K562 (cell line): ENCODE measurements at regions not wholly inside any gene's neighbourhood (a gene's known extent, or its start where the extent isn't known, plus 50 kb on each side); places are given as distances from the start of the nearest gene placed in this dataset.

Source experiments
- ATAC-seq: fragments of 200-7000 bp; cut with Tn5 transposase; 3 replicates; pipeline ENCODE4 v1.9.1; 2020; ENCODE audit warnings: moderate library complexity
- BruUV-seq: library from RNA; stranded (reverse); fragments of 400-500 nt; replicated peaks from 2 replicates; lab custom pipeline; 2021; lab: Mats Ljungman, UMichigan
- CTCF ChIA-PET: fragments of 300-600 bp; formaldehyde crosslinking; extraction: SDS; loops from one replicate; lab custom pipeline; 2021; ENCODE audit warnings: low intra/inter-chr PET ratio; lab: Yijun Ruan, JAX
- POLR2A ChIA-PET: fragments of 300-600, 350-650 bp; sonication (Branson Sonifier 250); formaldehyde crosslinking; extraction: SDS; loops from one replicate; lab custom pipeline; 2021; ENCODE audit warnings: antibody characterized with exemption, inconsistent platforms; lab: Yijun Ruan, JAX
- DNase-seq, 4 experiments: peaks; one replicate each; pipeline versions ENCODE4 v3.0.0 to v3.0.0-alpha.2; 2011 to 2018; ENCODE audit warnings: low spot score in 3 of 4, mixed read lengths in 3 of 4; ENCODE audit errors: extremely low read depth in 1 of 4
- FAIRE-seq: peaks from 2 replicates; lab custom pipeline; 2011; peaks lifted over from hg19 to GRCh38; lab: Jason Lieb, UNC
- H2AFZ ChIP-seq: 2 replicates; pipeline ENCODE4 v1.6.0; 2011; ENCODE audit warnings: low read depth, low read length, control low read depth, inconsistent platforms
- H3K27ac ChIP-seq: fragments of 200-600 bp; 3 replicates; pipeline ENCODE4 v1.8.0; 2011; ENCODE audit warnings: low read depth, mild to moderate bottlenecking, control low read depth, inconsistent platforms, low read length, moderate library complexity, mixed read lengths; ENCODE audit errors: extremely low read depth
- H3K27me3 ChIP-seq, 2 experiments: fragments of 300-600 bp in 1 of 2; 2 replicates in 1 of 2; 3 replicates in 1 of 2; pipeline versions ENCODE4 v1.6.0 to v1.8.0; 2011; ENCODE audit warnings: inconsistent platforms in 2 of 2, low read length in 2 of 2, mild to moderate bottlenecking in 1 of 2, mixed read lengths in 1 of 2, moderate library complexity in 1 of 2; ENCODE audit not compliant: control insufficient read depth in 2 of 2, insufficient read depth in 2 of 2
- H3K36me3 ChIP-seq: fragments of 300-600 bp; 3 replicates; pipeline ENCODE4 v1.8.0; 2011; ENCODE audit warnings: mild to moderate bottlenecking, low read length, inconsistent platforms; ENCODE audit not compliant: control insufficient read depth, insufficient read depth
- H3K4me1 ChIP-seq, 2 experiments: fragments of 200-600 bp in 1 of 2; replicated peaks in 1 of 2; 2 replicates in 1 of 2; 3 replicates in 1 of 2; pipeline versions ENCODE4 v1.5.1 to v1.8.0; 2011; ENCODE audit warnings: inconsistent platforms in 2 of 2, low read length in 2 of 2, mild to moderate bottlenecking in 1 of 2, mixed read lengths in 1 of 2, moderate library complexity in 1 of 2; ENCODE audit not compliant: control insufficient read depth in 2 of 2, insufficient read depth in 2 of 2
- H3K4me2 ChIP-seq: 2 replicates; pipeline ENCODE4 v1.6.1; 2011; ENCODE audit warnings: low read length, control low read depth, inconsistent platforms, mixed read lengths; ENCODE audit not compliant: insufficient read depth
- H3K4me3 ChIP-seq: fragments of 200-600 bp; sonication (generic), shearing (Covaris generic); 2 replicates; pipeline ENCODE4 v1.5.1; 2016; ENCODE audit warnings: control low read depth, inconsistent platforms
- H3K79me2 ChIP-seq: fragments of 200-600 bp; 3 replicates; pipeline ENCODE4 v1.8.0; 2011; ENCODE audit warnings: low read length, inconsistent platforms; ENCODE audit not compliant: control insufficient read depth, insufficient read depth
- H3K9ac ChIP-seq, 2 experiments: 2 replicates each; pipeline versions ENCODE4 v1.6.0 to v1.6.1; 2011; ENCODE audit warnings: low read depth in 2 of 2, low read length in 2 of 2, control low read depth in 1 of 2, inconsistent platforms in 1 of 2, mild to moderate bottlenecking in 1 of 2, mixed read lengths in 1 of 2; ENCODE audit not compliant: insufficient read depth in 1 of 2
- H3K9me1 ChIP-seq: one replicate; pipeline ENCODE4 v1.6.0; 2011; ENCODE audit warnings: inconsistent platforms, mild to moderate bottlenecking, low read length, moderate library complexity; ENCODE audit not compliant: control insufficient read depth, insufficient read depth
- H3K9me3 ChIP-seq: replicated peaks from 2 replicates; pipeline ENCODE4 v1.5.1; 2011; ENCODE audit warnings: low read depth, low read length, inconsistent platforms; ENCODE audit not compliant: control insufficient read depth, insufficient read depth
- H4K20me1 ChIP-seq: replicated peaks from 2 replicates; pipeline ENCODE4 v1.6.1; 2011; ENCODE audit warnings: low read length, inconsistent platforms, mixed read lengths; ENCODE audit not compliant: control insufficient read depth, insufficient read depth
- CBFB ChIP-seq: sonication (generic); formaldehyde crosslinking; IDR thresholded peaks from 2 replicates; pipeline ENCODE4 v1.4.0; 2020; ENCODE audit warnings: mild to moderate bottlenecking, missing genetic modification reagents
- CEBPG ChIP-seq, 3 experiments: fragments of 200-800 bp in 1 of 3; sonication (Bioruptor generic) in 1 of 3; sonication (generic) in 1 of 3; formaldehyde crosslinking in 1 of 3; IDR thresholded peaks in 2 of 3; conservative IDR thresholded peaks in 1 of 3; 2 replicates each; pipeline versions ENCODE4 v1.6.1 to v1.8.0; 2016 to 2022; ENCODE audit warnings: missing compliant biosample characterization in 2 of 3, missing genetic modification characterization in 2 of 3, mild to moderate bottlenecking in 1 of 3, missing genetic modification reagents in 1 of 3
- FOSL1 ChIP-seq: fragments of 200-800 bp; sonication (Bioruptor generic); conservative IDR thresholded peaks from 2 replicates; pipeline ENCODE4 v1.6.1; 2016; ENCODE audit warnings: missing genetic modification characterization, missing compliant biosample characterization
- JUND ChIP-seq, 2 experiments: IDR thresholded peaks; 2 replicates in 1 of 2; 3 replicates in 1 of 2; pipeline ENCODE4 v1.6.1; 2011; ENCODE audit warnings: borderline replicate concordance in 2 of 2, low read depth in 2 of 2, low read length in 2 of 2, improper control_type of control experiment in 1 of 2, missing biosample characterization in 1 of 2, missing genetic modification characterization in 1 of 2, missing genetic modification reagents in 1 of 2
- MED1 ChIP-seq: sonication (generic); formaldehyde crosslinking; IDR thresholded peaks from 2 replicates; pipeline ENCODE4 v1.8.1; 2023; ENCODE audit warnings: missing genetic modification reagents, borderline replicate concordance
- MEIS2 ChIP-seq: fragments of 450-650 bp; IDR thresholded peaks from 2 replicates; pipeline ENCODE4 v1.6.1; 2014; ENCODE audit warnings: mild to moderate bottlenecking; ENCODE audit not compliant: partially characterized antibody
- SRSF1 ChIP-seq: fragments of 200-400 bp; formaldehyde crosslinking; IDR thresholded peaks from 2 replicates; pipeline ENCODE4 v1.6.1; 2017; ENCODE audit warnings: mild to moderate bottlenecking, low read depth, low read length, moderate library complexity
- TRIM24 ChIP-seq, 2 experiments: fragments of 450-650 bp; IDR thresholded peaks; 2 replicates each; pipeline ENCODE4 v1.6.1; 2016
- WGBS: fragments of 100-300 bp; shearing (Covaris generic); methylation state at CpG from one replicate; pipeline ENCODE4 v1.1.6; 2016; ENCODE audit warnings: low coverage, mixed read lengths; ENCODE audit not compliant: insufficient coverage; ENCODE audit errors: missing lambda C conversion rate; 5-methylcytosine and 5-hydroxymethylcytosine counted together
- in situ Hi-C: fragments of 300-500 bp; cut with MboI; formaldehyde crosslinking; loops from 4 replicates; pipeline ENCODE4 v1.15.0; 2018; ENCODE audit warnings: inconsistent platforms, mixed read lengths
- intact Hi-C: fragments of 100-400 bp; cut with micrococcal nuclease; formaldehyde crosslinking; loops from 2 replicates; pipeline ENCODE4 v1.14.2; 2022
- TF ChIP-seq, protein P1 (sequence below), 2 experiments: fragments of 450-650 bp in 1 of 2; sonication (generic) in 1 of 2; formaldehyde crosslinking in 1 of 2; IDR thresholded peaks in 1 of 2; conservative IDR thresholded peaks in 1 of 2; 2 replicates each; pipeline versions ENCODE4 v1.6.1 to v1.8.1; 2016 to 2023; ENCODE audit warnings: mild to moderate bottlenecking in 2 of 2, moderate library complexity in 2 of 2, inconsistent platforms in 1 of 2, missing genetic modification reagents in 1 of 2
- TF ChIP-seq, protein P2 (sequence below): fragments of 450-650 bp; formaldehyde crosslinking; IDR thresholded peaks from 2 replicates; pipeline ENCODE4 v1.4.0; 2022; ENCODE audit warnings: mild to moderate bottlenecking, moderate library complexity

DNA sequence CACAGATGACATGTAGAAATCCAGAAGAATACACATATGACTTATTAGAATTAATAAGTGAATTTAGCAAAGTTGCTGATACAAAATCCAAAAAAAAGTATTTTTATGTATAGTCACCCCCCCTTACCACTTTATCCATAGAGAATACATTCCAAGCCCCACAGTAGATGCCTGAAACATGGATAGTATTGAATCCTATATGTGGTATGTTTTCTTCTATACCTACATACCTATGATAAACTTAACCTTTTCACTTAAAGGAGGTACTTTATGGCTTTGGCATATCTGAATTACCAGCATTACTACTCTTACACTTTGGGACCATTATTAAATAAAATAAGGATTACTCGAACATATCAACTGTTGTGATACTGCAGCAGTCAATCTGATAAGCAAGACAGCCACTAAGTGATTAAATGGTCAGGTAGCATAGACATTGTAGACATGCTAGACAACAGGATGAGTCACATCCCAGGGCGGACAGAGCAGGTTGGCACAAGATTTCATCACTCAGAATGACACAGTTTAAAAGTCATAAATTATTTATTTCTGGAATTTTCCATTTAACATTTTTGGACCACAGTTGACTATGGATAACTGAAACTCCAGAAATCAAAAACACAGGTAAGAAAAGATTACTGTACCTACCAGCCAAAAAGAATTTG lies 208.2 kb upstream of the CHAC2 start:
- H3K27me3 ChIP-seq: no peaks in the 10 kb centered on the region; a peak in 1 of 5 replicates
- H3K27ac ChIP-seq: no peak overlapping the region
- ChIA-PET POLR2A (no interaction called here), CTCF (no interaction called here)
- DNase-seq (no peak), ATAC-seq (no peak), FAIRE-seq (no peak)
- no peaks in the 10 kb centered on the region for H3K9me3 ChIP-seq
- no peak overlapping the region for H2AFZ ChIP-seq
- no peak overlapping the region for H3K9ac ChIP-seq
- WGBS: 0% methylated on average over 2 of the region's 2 CpGs
- in situ Hi-C loops (no loop called here), intact Hi-C loops (no loop called here)
- BruUV-seq: no TSS peak
- no peaks in the 10 kb centered on the region for H3K36me3 ChIP-seq
- no peak overlapping the region for H3K4me3 ChIP-seq
- no peak overlapping the region for H3K4me2 ChIP-seq
- H3K79me2 ChIP-seq: no peaks in the 10 kb centered on the region
- no peaks in the 10 kb centered on the region for H4K20me1 ChIP-seq
- H3K4me1 ChIP-seq: no peaks in the 10 kb centered on the region
- TF ChIP-seq, protein P1, sequence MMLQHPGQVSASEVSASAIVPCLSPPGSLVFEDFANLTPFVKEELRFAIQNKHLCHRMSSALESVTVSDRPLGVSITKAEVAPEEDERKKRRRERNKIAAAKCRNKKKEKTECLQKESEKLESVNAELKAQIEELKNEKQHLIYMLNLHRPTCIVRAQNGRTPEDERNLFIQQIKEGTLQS (IDR thresholded peaks at IDR 0.05): peak; percentile 70
- TF ChIP-seq, protein P1 (CRISPR knock-in tag; conservative IDR thresholded peaks at IDR 0.05): no peak
- no peak for TF ChIP-seq CBFB (CRISPR knock-in tag)
- TF ChIP-seq FOSL1: peak; percentile 78
- TF ChIP-seq CEBPG (CRISPR knock-in tag; IDR thresholded peaks at IDR 0.05): no peak
- peak; percentile 19 to 85; a peak in 2 of 4 replicates for TF ChIP-seq CEBPG (tag; conservative IDR thresholded peaks at IDR 0.05 in 1 of 2, IDR thresholded peaks at IDR 0.05 in 1 of 2)
- peak; percentile 45 for TF ChIP-seq MEIS2
- peak in 1 of 2 experiments; percentile 50; a peak in 1 of 4 replicates for TF ChIP-seq TRIM24 (IDR thresholded peaks at IDR 0.05)
- TF ChIP-seq, protein P2, sequence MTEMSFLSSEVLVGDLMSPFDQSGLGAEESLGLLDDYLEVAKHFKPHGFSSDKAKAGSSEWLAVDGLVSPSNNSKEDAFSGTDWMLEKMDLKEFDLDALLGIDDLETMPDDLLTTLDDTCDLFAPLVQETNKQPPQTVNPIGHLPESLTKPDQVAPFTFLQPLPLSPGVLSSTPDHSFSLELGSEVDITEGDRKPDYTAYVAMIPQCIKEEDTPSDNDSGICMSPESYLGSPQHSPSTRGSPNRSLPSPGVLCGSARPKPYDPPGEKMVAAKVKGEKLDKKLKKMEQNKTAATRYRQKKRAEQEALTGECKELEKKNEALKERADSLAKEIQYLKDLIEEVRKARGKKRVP (CRISPR knock-in tag): 0 out of 2 replicates have a peak, but pooled peaks have one; percentile 24
- TF ChIP-seq SRSF1: no peak
- TF ChIP-seq MED1 (CRISPR knock-in tag): no peak
- peak; percentile 8; the same call in 1 of the 2 replicates for TF ChIP-seq JUND (IDR thresholded peaks at IDR 0.05; ENCODE audit: borderline replicate concordance, low read depth, low read length)
- no peak for TF ChIP-seq JUND (tag; IDR thresholded peaks at IDR 0.05; ENCODE audit: borderline replicate concordance, low read depth, low read length)
- TF ChIP-seq, all 486 proteins: peak for 7
- H3K9me1 ChIP-seq: no peaks in the 10 kb centered on the region
